ENCODE measurements at regions not wholly inside any gene's neighbourhood (a gene's known extent, or its start where the extent isn't known, plus 50 kb on each side); places are given as distances from the start of the nearest gene placed in this dataset.
"Not testable (repeated sequence)": the region's sequence is repeated elsewhere in the genome, so short reads cannot be mapped to it uniquely, and the experiment has no call there.

GRCh38 chr5:130836729-130837649 is 328.1 kb downstream of the HINT1 start:
- no peak for DNase-seq (ENCODE audit: low spot score)

GRCh38 chr5:130817598-130818384 is 347.3 kb downstream of the HINT1 start:
- DNase-seq (ENCODE audit: low spot score), result not testable (repeated sequence)

DNA sequence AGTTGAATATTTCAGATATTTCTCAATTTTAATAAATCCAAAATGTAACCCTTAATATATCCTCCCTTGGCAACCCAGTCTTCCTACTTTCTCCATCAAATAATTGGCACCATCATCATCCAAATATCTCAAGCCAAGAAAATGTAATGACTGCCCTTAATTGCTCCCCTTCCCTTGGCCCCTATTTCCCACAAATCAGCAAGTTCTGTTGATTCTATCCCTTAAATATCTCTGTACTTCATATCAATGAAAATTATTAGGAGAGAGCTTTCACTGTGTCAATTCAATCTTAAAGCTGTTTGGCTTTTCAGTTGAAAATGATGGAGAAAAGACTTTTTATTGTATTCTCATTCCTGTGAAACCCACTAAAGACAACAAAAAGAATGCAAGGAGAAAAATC is 349.8 kb downstream of the HINT1 start:
- no peak for DNase-seq (ENCODE audit: low spot score)

DNA sequence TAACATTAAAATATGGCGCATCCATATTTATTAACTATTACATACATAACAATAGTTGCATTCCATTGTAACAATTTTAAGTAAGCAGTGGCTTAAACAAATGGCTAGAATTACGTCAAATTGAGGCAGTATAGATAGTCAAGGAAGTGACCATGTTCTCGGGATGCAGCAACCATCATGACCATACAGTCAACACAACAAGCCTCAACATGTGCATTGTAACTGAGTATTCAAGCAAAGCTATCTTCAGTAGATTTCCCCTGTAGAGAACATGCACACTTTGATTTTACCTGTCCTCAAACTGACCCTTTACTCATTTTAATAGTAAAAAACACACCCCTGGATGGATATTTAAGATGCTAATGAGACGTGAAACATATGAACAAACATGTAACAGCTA is 356.4 kb downstream of the HINT1 start:
- DNase-seq (ENCODE audit: low spot score), result no peak

DNA sequence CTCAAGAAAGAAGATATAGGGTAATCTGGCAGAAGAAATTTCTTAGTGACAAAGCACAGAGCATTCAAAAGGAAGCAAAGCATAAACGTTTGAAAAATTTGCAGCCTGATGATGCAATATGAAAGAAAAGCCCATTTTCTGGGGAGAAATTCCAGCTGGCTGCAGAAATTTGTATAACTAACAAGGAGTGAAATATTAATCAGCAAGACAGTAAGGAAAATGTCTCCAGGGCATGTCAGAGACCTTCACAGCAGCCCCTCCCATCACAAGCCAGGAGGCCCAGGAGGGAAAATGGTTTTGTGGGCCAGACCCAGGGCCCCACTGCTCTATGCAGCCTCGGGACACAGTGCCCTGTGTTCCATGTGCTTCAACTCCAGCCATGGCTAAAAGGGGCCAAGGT is 359.4 kb downstream of the HINT1 start:
- no peak for DNase-seq (ENCODE audit: low spot score)

GRCh38 chr5:130805036-130805435 is 360.0 kb downstream of the HINT1 start:
- DNase-seq (ENCODE audit: low spot score), result no peak

DNA sequence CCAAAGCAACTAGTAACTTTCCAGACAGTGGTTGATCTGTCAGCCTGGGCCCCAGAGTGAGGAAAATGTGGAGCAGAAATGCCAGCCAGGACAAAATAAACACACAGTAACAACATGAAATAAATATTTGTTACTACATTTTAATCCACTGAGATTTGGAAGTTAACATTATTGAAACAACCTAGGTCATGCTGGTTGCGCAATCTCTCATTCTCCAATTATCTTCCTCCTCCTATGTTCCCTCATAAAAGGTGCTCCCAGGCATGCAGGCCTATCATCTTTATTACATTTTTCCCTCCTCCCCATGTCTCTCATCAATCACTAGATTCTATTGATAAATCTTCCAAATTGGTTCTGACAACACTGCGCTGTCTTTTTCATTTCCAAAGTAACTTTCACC is 363.1 kb downstream of the HINT1 start:
- DNase-seq (ENCODE audit: low spot score), result no peak

- DNase-seq (ENCODE audit: low spot score), result no peak
These were observed 366.0 kb downstream of the HINT1 start for GRCh38 chr5:130799015-130799414.

- no peak for DNase-seq (ENCODE audit: low spot score)
These were observed 367.8 kb downstream of the HINT1 start for GRCh38 chr5:130797303-130797702.

GRCh38 chr5:130796902-130797301 is 368.2 kb downstream of the HINT1 start:
- DNase-seq (ENCODE audit: low spot score), result no peak

- no peak for DNase-seq (ENCODE audit: low spot score)
These were observed 369.0 kb downstream of the HINT1 start for GRCh38 chr5:130796032-130796431.

DNA sequence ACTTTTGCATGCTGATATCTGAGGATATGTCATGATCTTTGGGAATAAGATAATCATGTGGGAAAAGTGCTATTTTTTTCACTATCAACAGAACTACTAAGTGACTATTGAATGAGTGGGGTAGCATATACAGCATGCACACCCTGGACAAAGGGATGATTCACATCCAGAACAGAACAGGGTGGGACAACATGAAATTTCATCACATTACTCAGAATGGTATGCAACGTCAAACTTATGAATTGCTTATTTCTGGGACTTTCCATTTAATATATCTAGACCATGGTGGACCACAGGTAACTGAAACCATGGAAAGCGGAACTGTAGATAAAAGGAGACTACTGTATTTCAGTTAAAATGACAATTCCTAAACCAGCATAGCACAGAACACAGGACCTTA is 370.0 kb downstream of the HINT1 start:
- no peak for DNase-seq (ENCODE audit: low spot score)

GRCh38 chr5:130777794-130778193 is 387.3 kb downstream of the HINT1 start:
- DNase-seq (ENCODE audit: low spot score), result no peak

DNA sequence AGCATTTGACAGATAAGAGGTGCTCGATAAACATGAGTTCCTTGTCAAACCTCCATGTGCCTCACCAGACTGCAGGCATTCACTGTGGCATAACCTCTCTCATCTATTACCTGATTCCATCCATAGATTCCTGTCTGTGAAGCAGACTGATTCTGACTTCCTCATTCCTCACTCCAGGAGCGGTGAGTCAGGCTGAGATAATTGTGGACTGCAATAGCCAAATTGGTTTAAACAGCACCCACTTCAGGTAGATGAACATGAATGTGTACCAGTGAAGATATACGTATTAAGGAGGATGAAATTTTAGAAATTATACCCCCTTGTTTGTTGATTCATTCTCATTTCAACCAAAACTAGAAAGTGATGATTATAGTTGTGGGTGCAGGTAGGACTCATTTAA is 391.2 kb downstream of the HINT1 start:
- no peak for DNase-seq (ENCODE audit: low spot score)

GRCh38 chr5:130762031-130762430 is 403.0 kb downstream of the HINT1 start:
- DNase-seq (ENCODE audit: low spot score), result no peak

GRCh38 chr5:130759061-130759460 is 406.0 kb downstream of the HINT1 start:
- DNase-seq (ENCODE audit: low spot score), result no peak

GRCh38 chr5:130747556-130747955 is 417.5 kb downstream of the HINT1 start:
- DNase-seq (ENCODE audit: low spot score), result no peak

DNA sequence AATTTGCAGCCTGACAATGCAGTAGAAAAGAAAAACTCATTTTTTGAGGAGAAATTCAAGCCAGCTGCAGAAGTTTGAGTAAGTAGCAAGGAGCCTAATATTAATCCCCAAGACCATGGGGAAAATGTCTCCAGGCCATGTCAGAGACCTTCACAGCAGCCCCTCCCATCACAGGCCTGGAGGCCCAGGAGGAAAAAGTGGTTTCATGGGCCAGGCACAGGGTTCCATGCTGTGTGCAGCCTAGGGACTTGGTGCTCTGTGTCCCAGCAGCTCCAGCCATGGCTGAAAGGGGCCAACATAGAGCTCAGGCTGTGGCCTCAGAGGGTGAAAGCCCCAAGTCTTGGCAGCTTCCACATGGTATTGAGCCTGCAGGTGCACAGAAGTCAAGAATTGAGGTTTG is 418.4 kb downstream of the HINT1 start:
- not testable (repeated sequence) for DNase-seq (ENCODE audit: low spot score)

DNA sequence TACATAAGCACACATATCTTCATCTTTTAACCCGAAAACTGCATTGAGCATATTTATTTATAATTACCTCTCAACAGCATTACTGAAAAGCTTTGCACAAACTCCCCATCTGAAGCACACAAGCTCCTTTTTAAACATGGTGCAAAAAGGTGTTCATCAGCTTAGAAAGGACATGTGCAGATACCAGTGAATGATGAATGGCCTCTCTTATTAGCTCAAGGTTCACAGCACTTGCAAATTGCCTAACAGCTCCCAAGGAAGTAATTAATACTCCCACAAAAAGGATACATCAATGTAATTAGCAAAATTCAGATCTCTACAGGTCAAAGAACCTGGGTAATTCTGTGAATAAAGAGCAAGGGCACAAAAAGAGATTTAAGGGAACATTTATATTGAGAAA is 422.0 kb downstream of the HINT1 start:
- DNase-seq (ENCODE audit: low spot score), result no peak

GRCh38 chr5:130740047-130740569 is 424.9 kb downstream of the HINT1 start:
- DNase-seq (ENCODE audit: low spot score), result no peak

- no peak for DNase-seq (ENCODE audit: low spot score)
These were observed 433.2 kb downstream of the HINT1 start for GRCh38 chr5:130731839-130732238.

DNA sequence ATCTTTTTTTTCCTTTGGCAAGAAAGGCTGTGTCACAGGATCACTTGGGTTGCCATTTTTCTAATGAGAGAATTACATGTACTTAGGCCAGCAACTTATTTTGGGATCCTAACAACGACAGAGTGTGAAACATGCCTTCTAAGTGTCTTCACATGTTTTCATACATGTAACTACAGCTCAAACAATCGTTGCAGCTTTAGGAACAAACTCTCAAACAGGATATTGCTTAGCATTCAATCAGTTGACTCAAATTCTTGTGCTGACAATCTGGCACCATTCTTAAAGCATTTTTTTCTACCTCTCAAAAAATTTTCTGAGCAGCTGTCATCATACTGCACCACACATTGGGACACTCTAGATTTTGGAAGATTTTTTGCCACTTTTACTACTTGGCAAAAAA is 435.5 kb downstream of the HINT1 start:
- DNase-seq (ENCODE audit: low spot score), result no peak

DNA sequence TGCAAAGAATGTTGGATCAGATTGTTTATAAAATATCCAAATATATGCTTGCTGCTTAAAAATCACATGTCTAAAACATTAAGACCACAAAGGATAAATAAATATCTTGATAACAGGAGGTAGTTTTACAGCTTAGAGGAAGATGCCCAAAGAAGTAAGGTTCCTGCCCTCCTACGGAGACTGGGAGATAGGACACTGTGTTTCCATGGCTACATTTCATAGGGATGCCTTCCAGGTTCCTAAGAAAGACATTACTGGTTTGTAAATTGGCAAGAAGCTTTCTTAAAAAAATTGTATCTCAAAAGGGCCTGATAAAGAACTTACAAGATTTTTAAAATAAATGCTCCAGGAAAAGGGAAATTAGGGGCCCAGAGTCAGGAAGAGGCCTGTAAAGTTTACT is 437.2 kb downstream of the HINT1 start:
- DNase-seq (ENCODE audit: low spot score), result no peak
